NB4 (cell line): ENCODE measurements at regions not wholly inside any gene's neighbourhood (a gene's known extent, or its start where the extent isn't known, plus 50 kb on each side); places are given as distances from the start of the nearest gene placed in this dataset.

Experiments used
- DNase-seq: peaks from one replicate; pipeline ENCODE4 v3.0.0; 2010; ENCODE audit warnings: low read depth
- H3K4me3 ChIP-seq: one replicate; pipeline ENCODE4 v1.5.1; 2011; ENCODE audit warnings: mild to moderate bottlenecking, low read depth, low read length, moderate library complexity
- CTCF ChIP-seq: IDR thresholded peaks from one replicate; pipeline ENCODE4 v1.5.1; 2012; ENCODE audit warnings: low read depth, low read length
- MAX ChIP-seq: IDR thresholded peaks from 2 replicates; pipeline ENCODE4 v1.6.1; 2011; ENCODE audit warnings: low read depth, low read length
- MYC ChIP-seq: IDR thresholded peaks from 2 replicates; pipeline ENCODE4 v1.6.1; 2011; ENCODE audit warnings: low read depth, low read length
- POLR2A ChIP-seq: IDR thresholded peaks from 2 replicates; pipeline ENCODE4 v1.6.1; 2011; ENCODE audit warnings: mild to moderate bottlenecking; ENCODE audit not compliant: insufficient read length; ENCODE audit errors: extremely low read depth

DNA sequence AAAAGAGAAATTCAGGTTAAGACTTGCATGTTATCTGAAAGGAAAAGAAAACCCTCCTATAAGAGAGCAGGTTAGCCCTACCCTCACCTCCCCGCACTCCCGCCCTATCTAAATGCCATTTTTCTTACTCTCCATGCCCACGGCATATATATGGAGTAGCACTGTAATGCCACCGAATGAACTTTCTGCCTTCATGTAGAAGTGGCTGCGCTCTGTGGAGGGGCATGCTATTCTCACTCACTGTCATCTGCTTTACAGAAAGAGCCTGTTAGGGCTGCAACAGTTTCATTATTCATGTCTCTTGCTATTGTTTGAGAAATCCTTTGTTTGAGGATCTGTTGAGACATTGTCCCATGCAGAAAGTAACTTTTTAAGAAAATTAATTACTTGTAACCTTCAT is 1190.6 kb downstream of the SORCS1 start:
- no peak overlapping the region for H3K4me3 ChIP-seq
- DNase-seq: no peak
- TF ChIP-seq POLR2A: no peak
- TF ChIP-seq MYC: no peak
- TF ChIP-seq CTCF: no peak

DNA sequence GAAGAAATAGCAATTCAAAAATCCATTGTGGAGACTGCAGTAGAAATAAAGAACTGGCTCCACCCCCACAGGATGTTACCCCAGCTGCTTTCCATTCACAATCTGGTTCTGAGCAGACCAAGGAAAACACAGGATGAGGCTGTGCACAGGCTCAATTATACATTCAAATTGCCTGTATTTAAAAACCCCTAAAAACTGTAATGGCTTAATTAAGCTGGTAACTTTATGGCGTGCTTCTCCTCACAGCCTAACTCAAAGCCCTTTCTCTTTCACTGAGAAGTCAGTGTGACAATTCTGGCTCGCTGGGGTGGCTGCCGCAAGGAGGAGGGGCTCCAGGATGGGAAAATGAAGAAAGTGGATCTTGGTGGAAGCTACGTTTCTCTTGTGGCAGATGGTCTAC is 1191.1 kb downstream of the SORCS1 start:
- DNase-seq: no peak
- no peak overlapping the region for H3K4me3 ChIP-seq
- TF ChIP-seq CTCF: no peak
- no peak for TF ChIP-seq MYC
- no peak for TF ChIP-seq MAX

- no peak overlapping the region for H3K4me3 ChIP-seq
- DNase-seq: no peak
- TF ChIP-seq MYC (no peak), MAX (no peak), POLR2A (no peak), CTCF (no peak)
These were observed 1193.0 kb downstream of the SORCS1 start for GRCh38 chr10:105971460-105971859.

DNA sequence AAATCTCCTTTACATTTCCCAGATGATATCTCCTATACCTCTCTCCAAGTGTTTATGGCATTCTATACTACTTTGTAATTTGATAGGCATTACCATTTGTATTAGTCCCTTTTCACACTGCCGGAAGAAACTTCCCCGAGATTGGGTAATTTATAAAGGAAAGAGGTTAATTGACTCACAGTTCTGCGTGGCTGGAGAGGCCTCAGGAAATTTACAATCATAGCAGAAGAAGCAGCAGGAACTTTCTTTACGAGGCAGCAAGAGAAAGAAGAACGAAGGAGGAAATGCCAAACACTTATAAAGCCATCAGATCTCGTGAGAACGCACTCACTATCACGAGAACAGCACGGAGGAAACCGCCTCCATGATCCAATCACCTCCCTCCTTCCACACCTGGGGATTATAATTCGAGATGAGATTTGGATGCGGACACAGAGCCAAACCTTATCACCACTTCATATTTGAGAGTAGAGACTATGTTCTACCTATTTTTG is 1194.6 kb downstream of the SORCS1 start:
- H3K4me3 ChIP-seq: no peak overlapping the region
- DNase-seq: no peak
- no peak for TF ChIP-seq CTCF
- TF ChIP-seq MYC: no peak
- TF ChIP-seq POLR2A: no peak
- TF ChIP-seq MAX: no peak

DNA sequence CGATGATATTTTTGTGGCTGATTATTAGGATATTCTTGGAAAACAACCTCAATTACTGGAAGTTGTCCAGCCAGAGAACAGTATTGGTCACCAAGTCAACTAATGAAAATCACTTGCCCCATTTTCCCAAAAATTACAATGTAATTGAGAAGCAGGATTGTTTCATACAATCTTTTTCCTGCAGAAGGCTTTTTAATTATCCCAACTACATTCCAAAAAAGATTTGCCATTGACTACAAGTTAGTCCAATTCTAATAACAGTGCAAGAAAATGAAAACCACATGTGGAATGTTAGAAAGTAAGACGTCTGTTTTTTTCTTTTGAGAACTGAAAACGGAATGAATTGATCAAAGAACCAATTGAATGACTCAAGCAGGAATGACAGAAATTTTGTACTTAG is 1195.8 kb downstream of the SORCS1 start:
- DNase-seq: no peak
- TF ChIP-seq MAX (no peak), POLR2A (no peak), MYC (no peak), CTCF (no peak)
- no peak overlapping the region for H3K4me3 ChIP-seq

DNA sequence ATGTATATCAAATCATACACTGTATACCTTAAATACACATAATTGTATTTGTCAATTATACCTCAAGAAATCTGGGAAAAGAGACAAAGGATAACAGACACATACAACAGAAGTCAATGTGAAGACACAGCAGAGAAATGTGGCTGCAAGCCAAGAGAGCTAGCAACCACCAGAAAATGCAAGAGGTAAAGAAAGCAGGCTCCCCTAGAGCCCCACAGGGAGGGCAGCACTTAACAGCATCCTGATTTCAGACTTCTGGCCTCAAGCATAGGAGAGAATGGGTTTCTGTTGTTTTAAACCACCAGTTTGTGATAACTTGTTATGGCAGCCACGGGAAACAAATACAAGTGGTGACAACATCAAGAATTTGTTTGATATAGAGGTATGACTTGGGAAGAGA is 1197.2 kb downstream of the SORCS1 start:
- TF ChIP-seq POLR2A (no peak), MAX (no peak), CTCF (no peak), MYC (no peak)
- no peak for DNase-seq

More for the DNA sequence above, 1197.2 kb downstream of the SORCS1 start:
- H3K4me3 ChIP-seq: no peak overlapping the region
